GM12892 (cell line): ENCODE measurements at regions not wholly inside any gene's neighbourhood (a gene's known extent, or its start where the extent isn't known, plus 50 kb on each side); places are given as distances from the start of the nearest gene placed in this dataset.

Experiments used
- POLR2A ChIP-seq: IDR thresholded peaks from 2 replicates; pipeline ENCODE4 v1.6.1; 2011; ENCODE audit warnings: low read depth, low read length, control low read depth
- POLR2AphosphoS5 ChIP-seq: IDR thresholded peaks from 2 replicates; pipeline ENCODE4 v1.6.1; 2011; ENCODE audit warnings: low read depth, low read length, control low read depth
- TAF1 ChIP-seq: IDR thresholded peaks from 2 replicates; pipeline ENCODE4 v1.6.1; 2011; ENCODE audit warnings: low read depth, mild to moderate bottlenecking, control low read depth, low read length, borderline replicate concordance

DNA sequence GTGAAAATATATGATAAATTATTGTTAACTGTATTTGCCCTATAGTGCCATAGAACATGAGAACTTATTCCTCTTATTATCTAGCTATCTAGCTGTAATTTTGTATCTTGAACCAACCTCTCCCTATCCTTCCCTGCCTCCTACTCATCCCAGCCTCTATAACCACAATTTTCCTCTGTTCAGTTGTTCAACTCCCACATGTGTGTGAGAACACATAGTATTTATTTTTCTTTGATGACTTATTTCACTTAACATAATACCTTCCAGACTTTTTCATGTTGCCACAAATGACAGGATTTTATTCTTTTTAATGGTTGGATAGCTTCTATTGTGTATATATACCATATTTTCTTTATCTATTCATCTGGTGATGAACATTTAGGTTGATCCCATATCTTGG, 85.4 kb upstream of the SUCLG2 start:
- no peak for TF ChIP-seq POLR2A
- no peak for TF ChIP-seq POLR2AphosphoS5
- TF ChIP-seq TAF1 = no peak
